A673 (cell line): ENCODE measurements at regions not wholly inside any gene's neighbourhood (a gene's known extent, or its start where the extent isn't known, plus 50 kb on each side); places are given as distances from the start of the nearest gene placed in this dataset.

Experiments used
- BruUV-seq: library from RNA; stranded (reverse); fragments of 400-500 nt; replicated peaks from 2 replicates; lab custom pipeline; 2021; lab: Mats Ljungman, UMichigan
- CTCF ChIA-PET: fragments of 300-600 bp; sonication (Branson Sonifier 250); formaldehyde crosslinking; loops from one replicate; lab custom pipeline; 2022; ENCODE audit warnings: antibody characterized with exemption; lab: Charles Lee
- POLR2A ChIA-PET: fragments of 300-600 bp; sonication (Branson Sonifier 250); formaldehyde crosslinking; loops from one replicate; lab custom pipeline; 2022; ENCODE audit warnings: antibody characterized with exemption; ENCODE audit not compliant: low non-redundant PET; lab: Charles Lee
- DNase-seq: peaks from one replicate; pipeline ENCODE4 v3.0.0-alpha.2; 2015; ENCODE audit warnings: low spot score
- H3K27ac ChIP-seq: fragments of 200-600 bp; sonication (generic); 2 replicates; pipeline ENCODE4 v1.5.1; 2016; ENCODE audit warnings: mixed run types, low read depth, mild to moderate bottlenecking, mixed read lengths, antibody characterized with exemption, low read length; ENCODE audit not compliant: poor library complexity, severe bottlenecking
- H3K27me3 ChIP-seq: fragments of 200-600 bp; sonication (generic); replicated peaks from 2 replicates; pipeline ENCODE4 v1.6.1; 2017; ENCODE audit warnings: mixed run types, low read depth, mild to moderate bottlenecking, mixed read lengths, antibody characterized with exemption, low read length; ENCODE audit not compliant: insufficient read depth, poor library complexity
- H3K36me3 ChIP-seq: fragments of 200-600 bp; sonication (generic); 2 replicates; pipeline ENCODE4 v1.6.1; 2016; ENCODE audit warnings: mixed run types, mild to moderate bottlenecking, mixed read lengths, antibody characterized with exemption, low read length; ENCODE audit not compliant: insufficient read depth, poor library complexity, severe bottlenecking
- H3K4me1 ChIP-seq: fragments of 200-600 bp; sonication (generic); 2 replicates; pipeline ENCODE4 v1.6.1; 2017; ENCODE audit warnings: mixed run types, mild to moderate bottlenecking, mixed read lengths, antibody characterized with exemption, low read length; ENCODE audit not compliant: insufficient read depth, poor library complexity, severe bottlenecking
- H3K4me3 ChIP-seq: fragments of 200-600 bp; sonication (generic); 2 replicates; pipeline ENCODE4 v1.5.1; 2016; ENCODE audit warnings: low read depth, mixed run types, mild to moderate bottlenecking, mixed read lengths, low read length; ENCODE audit not compliant: poor library complexity, severe bottlenecking
- H3K9me3 ChIP-seq: fragments of 200-600 bp; sonication (generic); 2 replicates; pipeline ENCODE4 v1.6.1; 2016; ENCODE audit warnings: mixed run types, low read depth, mild to moderate bottlenecking, mixed read lengths, antibody characterized with exemption, low read length; ENCODE audit not compliant: poor library complexity, severe bottlenecking
- CTCF ChIP-seq: fragments of 300-800, 200-600 bp; sonication (generic); conservative IDR thresholded peaks from 2 replicates; pipeline ENCODE4 v1.5.1; 2017; ENCODE audit warnings: low read depth, mild to moderate bottlenecking, antibody characterized with exemption, low read length, moderate library complexity, mixed read lengths
- EZH2 ChIP-seq: fragments of 200-600 bp; sonication (generic); IDR thresholded peaks from 2 replicates; pipeline ENCODE4 v1.6.1; 2017; ENCODE audit warnings: borderline replicate concordance, low read depth, mild to moderate bottlenecking, mixed read lengths, antibody characterized with exemption, low read length; ENCODE audit not compliant: poor library complexity, severe bottlenecking
- intact Hi-C: fragments of 100-400 bp; cut with micrococcal nuclease; formaldehyde crosslinking; loops from one replicate; pipeline ENCODE4 v1.10.0; 2022; ENCODE audit not compliant: unreplicated experiment

- intact Hi-C loops = no loop called here
- no TSS peak for BruUV-seq
- TF ChIP-seq EZH2 (no peak), CTCF (no peak)
These were observed 101.8 kb upstream of the NPAS2 start for GRCh38 chr2:100718065-100718629.

GRCh38 chr2:100720445-100720844 lies 99.5 kb upstream of the NPAS2 start:
- no peaks in the 10 kb centered on the region for H3K27me3 ChIP-seq
- TF ChIP-seq CTCF (no peak), EZH2 (no peak)
- no peaks in the 10 kb centered on the region for H3K4me1 ChIP-seq
- H3K27ac ChIP-seq = no peak overlapping the region
- intact Hi-C loops = no loop called here
- no TSS peak for BruUV-seq
- ChIA-PET POLR2A (no interaction called here), CTCF (interaction anchor here (1.1 kb wide), 1 partner anchor 126 kb away, joined by 3 read pairs; no protein-coding TSS in a partner anchor)
- H3K36me3 ChIP-seq = no peaks in the 10 kb centered on the region
- H3K9me3 ChIP-seq = no peaks in the 10 kb centered on the region
- no peak for DNase-seq
- no peak overlapping the region for H3K4me3 ChIP-seq

More at GRCh38 chr2:100718065-100718629, 101.8 kb upstream of the NPAS2 start:
- Histone ChIP-seq H3K36me3 (no peaks in the 10 kb centered on the region), H3K4me3 (no peak overlapping the region), H3K9me3 (no peaks in the 10 kb centered on the region), H3K4me1 (no peaks in the 10 kb centered on the region), H3K27me3 (no peaks in the 10 kb centered on the region), H3K27ac (no peak overlapping the region)
- DNase-seq = no peak
- ChIA-PET CTCF (no interaction called here), POLR2A (no interaction called here)

- CTCF ChIA-PET = no interaction called here
- intact Hi-C loops = no loop called here
- H3K4me3 ChIP-seq = no peak overlapping the region
- no peaks in the 10 kb centered on the region for H3K36me3 ChIP-seq
- H3K27ac ChIP-seq = no peak overlapping the region
- TF ChIP-seq CTCF (no peak), EZH2 (no peak)
- DNase-seq = no peak
- H3K4me1 ChIP-seq = no peaks in the 10 kb centered on the region
- no peaks in the 10 kb centered on the region for H3K9me3 ChIP-seq
- no TSS peak for BruUV-seq
- H3K27me3 ChIP-seq = no peaks in the 10 kb centered on the region
- POLR2A ChIA-PET = no interaction called here
These were observed 98.2 kb upstream of the NPAS2 start for GRCh38 chr2:100721693-100722092.
